HepG2 (cell line): ENCODE measurements at regions not wholly inside any gene's neighbourhood (a gene's known extent, or its start where the extent isn't known, plus 50 kb on each side); places are given as distances from the start of the nearest gene placed in this dataset.

Experiments used
- ATAC-seq: fragments of 200-7000 bp; cut with Tn5 transposase; 3 replicates; pipeline ENCODE4 v1.9.1; 2020; ENCODE audit warnings: mild to moderate bottlenecking, moderate library complexity
- BruUV-seq: library from RNA; stranded (reverse); fragments of 400-500 nt; replicated peaks from 2 replicates; lab custom pipeline; 2021; lab: Mats Ljungman, UMichigan
- CTCF ChIA-PET: fragments of 300-600 bp; formaldehyde crosslinking; extraction: SDS; loops from one replicate; lab custom pipeline; 2021; ENCODE audit warnings: low total read pairs, inconsistent platforms, low intra/inter-chr PET ratio; lab: Yijun Ruan, JAX
- POLR2A ChIA-PET: fragments of 350-600 bp; sonication (Branson Sonifier 250); formaldehyde crosslinking; loops from one replicate; lab custom pipeline; 2020; ENCODE audit warnings: antibody characterized with exemption, inconsistent platforms; lab: Yijun Ruan, JAX
- DNase-seq: peaks from one replicate; pipeline ENCODE4 v3.0.0-alpha.2; 2015; ENCODE audit warnings: low spot score
- FAIRE-seq: peaks from 3 replicates; lab custom pipeline; 2011; peaks lifted over from hg19 to GRCh38; lab: Jason Lieb, UNC
- H2AFZ ChIP-seq: one replicate; pipeline ENCODE4 v1.6.1; 2011; ENCODE audit warnings: low read length, inconsistent platforms
- H3K27ac ChIP-seq: fragments of 300-600 bp; 3 replicates; pipeline ENCODE4 v1.8.0; 2011; ENCODE audit warnings: mixed run types, mild to moderate bottlenecking, mixed read lengths, low read length, inconsistent platforms; ENCODE audit not compliant: insufficient read depth; ENCODE audit errors: extremely low read length
- H3K27me3 ChIP-seq, 2 experiments: fragments of 200-600 bp in 1 of 2; 2 replicates in 1 of 2; 3 replicates in 1 of 2; pipeline versions ENCODE4 v1.6.0 to v1.8.0; 2011; ENCODE audit warnings: low read length in 2 of 2, mild to moderate bottlenecking in 2 of 2, moderate library complexity in 2 of 2, inconsistent platforms in 1 of 2; ENCODE audit not compliant: insufficient read depth in 2 of 2, control insufficient read depth in 1 of 2
- H3K36me3 ChIP-seq, 2 experiments: fragments of 200-600 bp in 1 of 2; replicated peaks in 1 of 2; 2 replicates in 1 of 2; 3 replicates in 1 of 2; pipeline versions ENCODE4 v1.5.1 to v1.8.0; 2011; ENCODE audit warnings: low read length in 2 of 2, inconsistent platforms in 1 of 2; ENCODE audit not compliant: insufficient read depth in 2 of 2, control insufficient read depth in 1 of 2
- H3K4me1 ChIP-seq: 2 replicates; pipeline ENCODE4 v1.5.1; 2012; ENCODE audit warnings: low read length, inconsistent platforms; ENCODE audit not compliant: insufficient read depth
- H3K4me2 ChIP-seq: 2 replicates; pipeline ENCODE4 v1.6.0; 2011; ENCODE audit warnings: low read depth, low read length, inconsistent platforms
- H3K4me3 ChIP-seq, 3 experiments: fragments of 200-600 bp in 1 of 3; sonication (generic), shearing (Covaris generic) in 1 of 3; replicated peaks in 1 of 3; 2 replicates each; pipeline ENCODE4 v1.5.1; 2011 to 2016; ENCODE audit warnings: low read length in 3 of 3, inconsistent platforms in 2 of 3, low read depth in 2 of 3, mild to moderate bottlenecking in 2 of 3, control low read depth in 1 of 3, mixed read lengths in 1 of 3; ENCODE audit not compliant: insufficient read depth in 1 of 3
- H3K79me2 ChIP-seq: one replicate; pipeline ENCODE4 v1.6.1; 2011; ENCODE audit warnings: low read length, inconsistent platforms; ENCODE audit not compliant: insufficient read depth
- H3K9ac ChIP-seq: 2 replicates; pipeline ENCODE4 v1.6.0; 2011; ENCODE audit warnings: mild to moderate bottlenecking, low read depth, low read length, inconsistent platforms; ENCODE audit not compliant: insufficient read depth
- H3K9me3 ChIP-seq: 2 replicates; pipeline ENCODE4 v1.5.1; 2012; ENCODE audit warnings: mild to moderate bottlenecking, low read length
- H4K20me1 ChIP-seq: 2 replicates; pipeline ENCODE4 v1.6.0; 2011; ENCODE audit warnings: inconsistent platforms, mild to moderate bottlenecking, low read length, moderate library complexity; ENCODE audit not compliant: insufficient read depth
- ASH2L ChIP-seq: fragments of 300-600, 200-600 bp; sonication (generic); IDR thresholded peaks from 2 replicates; pipeline ENCODE4 v1.7.0; 2017; ENCODE audit warnings: low read depth, mild to moderate bottlenecking, moderate library complexity, mixed read lengths, low read length; ENCODE audit not compliant: insufficient read length
- EHMT2 ChIP-seq: fragments of 200-600 bp; sonication (generic); IDR thresholded peaks from 2 replicates; pipeline ENCODE4 v1.7.0; 2017; ENCODE audit warnings: antibody characterized with exemption, low read depth, low read length, borderline replicate concordance
- GZF1 ChIP-seq: sonication (generic); formaldehyde crosslinking; IDR thresholded peaks from 2 replicates; pipeline ENCODE4 v1.5.1; 2020; ENCODE audit warnings: mild to moderate bottlenecking, missing genetic modification reagents
- HNF4G ChIP-seq, 2 experiments: sonication (generic) in 1 of 2; formaldehyde crosslinking in 1 of 2; IDR thresholded peaks; 2 replicates each; pipeline versions ENCODE4 v1.4.0 to v1.6.1; 2011 to 2020; ENCODE audit warnings: borderline replicate concordance in 2 of 2, low read depth in 2 of 2, mild to moderate bottlenecking in 2 of 2, low read length in 1 of 2, missing genetic modification reagents in 1 of 2, moderate library complexity in 1 of 2
- ISX ChIP-seq: sonication (generic); formaldehyde crosslinking; conservative IDR thresholded peaks from 2 replicates; pipeline ENCODE4 v1.5.0; 2020; ENCODE audit warnings: missing genetic modification reagents
- JUNB ChIP-seq: sonication (generic); formaldehyde crosslinking; IDR thresholded peaks from 2 replicates; pipeline ENCODE4 v1.8.0; 2022; ENCODE audit warnings: missing genetic modification reagents, mild to moderate bottlenecking, borderline replicate concordance
- KDM2A ChIP-seq: sonication (generic); formaldehyde crosslinking; IDR thresholded peaks from 2 replicates; pipeline ENCODE4 v1.4.0; 2020; ENCODE audit warnings: low read depth, missing genetic modification reagents, borderline replicate concordance
- NR2C2 ChIP-seq: sonication (generic); formaldehyde crosslinking; IDR thresholded peaks from 2 replicates; pipeline ENCODE4 v1.4.0; 2020; ENCODE audit warnings: missing genetic modification reagents, mild to moderate bottlenecking, moderate library complexity, borderline replicate concordance
- ONECUT2 ChIP-seq: sonication (generic); formaldehyde crosslinking; IDR thresholded peaks from 2 replicates; pipeline ENCODE4 v1.4.0; 2020; ENCODE audit warnings: missing genetic modification reagents
- RAD21 ChIP-seq: fragments of 450-650 bp; formaldehyde crosslinking; IDR thresholded peaks from 2 replicates; pipeline ENCODE4 v1.5.0; 2020; ENCODE audit warnings: mild to moderate bottlenecking
- STAG1 ChIP-seq: sonication (generic); formaldehyde crosslinking; IDR thresholded peaks from 2 replicates; pipeline ENCODE4 v1.4.0; 2020; ENCODE audit warnings: missing genetic modification reagents
- TFDP1 ChIP-seq: IDR thresholded peaks from 2 replicates; pipeline ENCODE4 v1.6.1; 2016; ENCODE audit warnings: missing compliant biosample characterization, missing genetic modification reagents, borderline replicate concordance
- ZMAT3 ChIP-seq: sonication (generic); formaldehyde crosslinking; conservative IDR thresholded peaks from 2 replicates; pipeline ENCODE4 v1.7.0; 2021; ENCODE audit warnings: missing genetic modification reagents
- ZNF224 ChIP-seq: sonication (generic); formaldehyde crosslinking; IDR thresholded peaks from 2 replicates; pipeline ENCODE4 v1.5.0; 2020; ENCODE audit warnings: mild to moderate bottlenecking, missing genetic modification reagents
- WGBS: methylation state at CpG from one replicate; pipeline ENCODE4 v1.1.6; 2017; ENCODE audit warnings: low lambda C conversion rate; 5-methylcytosine and 5-hydroxymethylcytosine counted together
- in situ Hi-C: cut with HindIII; loops from 2 replicates; pipeline ENCODE4 v1.10.0; 2017; ENCODE audit warnings: low pct_unique_long_range_greater_than_20kb; ENCODE audit not compliant: extremely low pct_ligation_motif_present
- intact Hi-C: fragments of 100-400 bp; cut with micrococcal nuclease; formaldehyde crosslinking; loops from one replicate; pipeline ENCODE4 v1.10.0; 2022; ENCODE audit not compliant: unreplicated experiment

- TF ChIP-seq ZMAT3 (no peak), ONECUT2 (CRISPR knock-in tag) (no peak), EHMT2 (no peak)
Measured at GRCh38 chr15:81530271-81530691, 156.3 kb upstream of the TMC3 start (continued).

- CTCF ChIA-PET = no interaction called here
- no peaks in the 10 kb centered on the region for H3K79me2 ChIP-seq
- H3K9ac ChIP-seq = no peak overlapping the region
- TF ChIP-seq GZF1 (CRISPR knock-in tag) (no peak), NR2C2 (CRISPR knock-in tag) (no peak), KDM2A (CRISPR knock-in tag) (no peak), EHMT2 (no peak), STAG1 (CRISPR knock-in tag) (no peak), HNF4G (IDR thresholded peaks at IDR 0.05; ENCODE audit: borderline replicate concordance, low read depth, low read length) (no peak), HNF4G (CRISPR knock-in tag; IDR thresholded peaks at IDR 0.05; ENCODE audit: borderline replicate concordance, low read depth) (no peak), ASH2L (no peak), RAD21 (CRISPR knock-in tag) (no peak), TFDP1 (CRISPR knock-in tag) (no peak), ISX (no peak), JUNB (CRISPR knock-in tag) (no peak), ZNF224 (CRISPR knock-in tag) (no peak)
- ATAC-seq (no peak), FAIRE-seq (no peak), DNase-seq (no peak)
- 0% methylated on average over 2 of the region's 2 CpGs for WGBS
- no peak overlapping the region for H3K4me2 ChIP-seq
- POLR2A ChIA-PET = no interaction called here
- no peak overlapping the region for H2AFZ ChIP-seq
- H3K36me3 ChIP-seq = no peaks in the 10 kb centered on the region
- H3K27me3 ChIP-seq = 0 out of 5 replicates have a peak, but pooled peaks cover 0 to 4% of the 10 kb centered on the region in 2 experiments
- no peaks in the 10 kb centered on the region for H4K20me1 ChIP-seq
- intact Hi-C loops (no loop called here), in situ Hi-C loops (no loop called here)
- H3K4me1 ChIP-seq = no peaks in the 10 kb centered on the region
- H3K9me3 ChIP-seq = no peaks in the 10 kb centered on the region
- no TSS peak for BruUV-seq
- no peak overlapping the region for H3K4me3 ChIP-seq
- H3K27ac ChIP-seq = no peak overlapping the region
Measured at GRCh38 chr15:81529481-81529880, 155.5 kb upstream of the TMC3 start.
